ENCODE measurements at regions not wholly inside any gene's neighbourhood (a gene's known extent, or its start where the extent isn't known, plus 50 kb on each side); places are given as distances from the start of the nearest gene placed in this dataset.

DNA sequence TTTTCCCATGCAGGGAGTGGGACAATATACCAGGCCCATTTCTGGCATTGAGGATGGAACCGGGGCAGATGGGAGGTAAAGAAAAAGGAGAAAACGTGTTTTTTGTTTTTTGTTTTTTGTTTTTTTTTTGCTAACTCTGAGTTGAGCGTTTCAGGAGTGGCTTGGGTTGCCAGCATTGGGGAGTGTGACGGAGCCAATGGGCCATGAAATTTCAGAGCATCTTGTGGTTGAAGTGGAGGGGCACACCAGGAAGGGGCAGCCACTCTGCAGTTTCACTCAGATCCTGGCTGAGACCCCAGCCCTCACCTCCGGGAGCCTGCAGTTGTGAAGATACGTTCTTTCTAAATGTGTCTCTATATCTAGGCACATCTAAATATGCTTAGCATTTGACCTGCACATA is 240.5 kb downstream of the TLE3 start:
- Histone ChIP-seq H2BK120ac (ENCODE audit: low read depth, low read length) (no peak overlapping the region), H2AFZ (ENCODE audit: low read depth, low read length) (no peak overlapping the region), H2BK5ac (ENCODE audit: low read depth, low read length, poor library complexity, severe bottlenecking) (no peak overlapping the region), H3K27me3 (ENCODE audit: control insufficient read depth in 1 of 2, insufficient read depth in 1 of 2, low read length in 2 of 2) (peaks cover 0 to 29% of the 10 kb centered on the region in 2 experiments), H3K9me3 (ENCODE audit: control insufficient read depth, low read length) (no peaks in the 10 kb centered on the region), H3K4me1 (ENCODE audit: control insufficient read depth, insufficient read depth, low read depth, low read length) (peaks cover 33% of the 10 kb centered on the region), H3K18ac (ENCODE audit: low read depth in 1 of 2, low read length in 2 of 2) (no peak overlapping the region), H4K91ac (ENCODE audit: low read length) (no peak overlapping the region), H3K27ac (ENCODE audit: low read length, poor library complexity, severe bottlenecking) (no peak overlapping the region), H3K9ac (ENCODE audit: low read length) (no peak overlapping the region), H2BK12ac (ENCODE audit: low read length in 2 of 2) (peak overlapping the region in 1 of 2 experiments; percentile 69), H2BK15ac (ENCODE audit: low read depth, poor library complexity, severe bottlenecking) (peak overlapping the region; percentile 60), H3K4ac (ENCODE audit: low read depth in 1 of 2, low read length in 2 of 2) (no peak overlapping the region), H3K4me3 (ENCODE audit: insufficient read depth in 1 of 2, low read depth in 1 of 2, low read length in 2 of 2) (no peak overlapping the region), H4K8ac (ENCODE audit: low read length) (no peak overlapping the region), H3K14ac (ENCODE audit: low read length in 2 of 2) (no peak overlapping the region), H3K23ac (ENCODE audit: low read length in 2 of 2) (no peak overlapping the region), H3K79me1 (replicated peaks; ENCODE audit: low read length, poor library complexity, severe bottlenecking) (no peaks in the 10 kb centered on the region), H3K36me3 (ENCODE audit: control insufficient read depth in 1 of 2, insufficient read depth in 2 of 2, low read depth in 1 of 2, low read length in 2 of 2) (no peaks in the 10 kb centered on the region), H2AK5ac (ENCODE audit: low read length, severe bottlenecking) (no peak overlapping the region), H3K4me2 (ENCODE audit: low read length, poor library complexity, severe bottlenecking) (no peak overlapping the region)
- 79% methylated on average over 6 of the region's 6 CpGs for WGBS
- DNase-seq: no peak

DNA sequence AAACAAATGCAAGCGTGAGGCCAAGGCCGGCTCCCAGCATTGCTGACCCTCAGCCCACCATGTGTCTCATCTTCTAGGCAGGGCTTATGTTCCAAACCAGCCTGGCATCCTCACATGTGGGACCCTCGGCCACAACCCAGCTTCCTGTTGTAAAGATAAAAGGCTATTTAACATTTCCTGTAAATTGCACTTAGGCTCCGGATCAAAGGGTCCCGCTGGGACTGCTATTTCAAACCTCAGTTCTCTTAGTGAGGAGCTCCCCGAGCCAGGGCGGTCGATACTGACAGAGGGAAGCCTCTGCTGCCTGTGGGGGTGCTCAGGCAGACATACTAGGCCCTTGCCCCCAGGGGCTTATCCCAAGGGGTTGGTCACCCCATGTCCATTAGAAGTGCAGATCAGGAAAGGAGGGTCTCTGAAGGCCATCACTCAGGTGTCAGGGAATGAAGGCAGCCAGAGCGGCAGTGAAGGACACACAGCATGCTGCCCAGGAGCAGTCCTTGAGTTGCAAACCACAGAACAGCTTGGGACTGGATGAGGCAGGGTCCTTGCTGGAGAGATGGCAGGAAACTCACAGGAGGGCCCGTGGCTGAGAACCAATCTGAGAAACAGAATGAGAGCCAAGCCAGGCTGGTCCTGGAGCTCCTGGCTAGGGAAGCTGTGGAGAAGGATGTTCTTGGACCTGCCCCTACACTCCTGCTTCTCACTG is 239.9 kb downstream of the TLE3 start:
- H3K9ac ChIP-seq (ENCODE audit: low read length): no peak overlapping the region
- peak; percentile 22 for DNase-seq
- H3K79me1 ChIP-seq (replicated peaks; ENCODE audit: low read length, poor library complexity, severe bottlenecking): no peaks in the 10 kb centered on the region
- H2BK120ac ChIP-seq (ENCODE audit: low read depth, low read length): peak overlapping the region; percentile 74
- no peak overlapping the region for H3K4me2 ChIP-seq (ENCODE audit: low read length, poor library complexity, severe bottlenecking)
- H4K91ac ChIP-seq (ENCODE audit: low read length): peak overlapping the region; percentile 95
- no peak overlapping the region for H2BK5ac ChIP-seq (ENCODE audit: low read depth, low read length, poor library complexity, severe bottlenecking)
- peak overlapping the region in 1 of 2 experiments; percentile 7 for H3K14ac ChIP-seq (ENCODE audit: low read length in 2 of 2)
- H3K18ac ChIP-seq (ENCODE audit: low read depth in 1 of 2, low read length in 2 of 2): peak overlapping the region; percentile 72 to 93
- no peaks in the 10 kb centered on the region for H3K36me3 ChIP-seq (ENCODE audit: control insufficient read depth in 1 of 2, insufficient read depth in 2 of 2, low read depth in 1 of 2, low read length in 2 of 2)
- H2AFZ ChIP-seq (ENCODE audit: low read depth, low read length): no peak overlapping the region
- no peaks in the 10 kb centered on the region for H3K9me3 ChIP-seq (ENCODE audit: control insufficient read depth, low read length)
- peak overlapping the region; percentile 33 to 91 for H3K4ac ChIP-seq (ENCODE audit: low read depth in 1 of 2, low read length in 2 of 2)
- 22% methylated on average over 10 of the region's 10 CpGs for WGBS
- peaks cover 31% of the 10 kb centered on the region for H3K4me1 ChIP-seq (ENCODE audit: control insufficient read depth, insufficient read depth, low read depth, low read length)
- peaks cover 0 to 33% of the 10 kb centered on the region in 2 experiments for H3K27me3 ChIP-seq (ENCODE audit: control insufficient read depth in 1 of 2, insufficient read depth in 1 of 2, low read length in 2 of 2)
- peak overlapping the region; percentile 52 for H4K8ac ChIP-seq (ENCODE audit: low read length)
- no peak overlapping the region for H2BK15ac ChIP-seq (ENCODE audit: low read depth, poor library complexity, severe bottlenecking)
- H3K23ac ChIP-seq (ENCODE audit: low read length in 2 of 2): no peak overlapping the region
- H2BK12ac ChIP-seq (ENCODE audit: low read length in 2 of 2): peak overlapping the region; percentile 60 to 81
- no peak overlapping the region for H3K27ac ChIP-seq (ENCODE audit: low read length, poor library complexity, severe bottlenecking)
- H2AK5ac ChIP-seq (ENCODE audit: low read length, severe bottlenecking): no peak overlapping the region
- H3K4me3 ChIP-seq (ENCODE audit: insufficient read depth in 1 of 2, low read depth in 1 of 2, low read length in 2 of 2): no peak overlapping the region

GRCh38 chr15:69858456-69858855 is 239.3 kb downstream of the TLE3 start:
- no peaks in the 10 kb centered on the region for H3K79me1 ChIP-seq (replicated peaks; ENCODE audit: low read length, poor library complexity, severe bottlenecking)
- H2BK15ac ChIP-seq (ENCODE audit: low read depth, poor library complexity, severe bottlenecking): no peak overlapping the region
- peak overlapping the region; percentile 52 for H4K8ac ChIP-seq (ENCODE audit: low read length)
- H3K27me3 ChIP-seq (ENCODE audit: control insufficient read depth in 1 of 2, insufficient read depth in 1 of 2, low read length in 2 of 2): peaks cover 0 to 38% of the 10 kb centered on the region in 2 experiments
- H3K18ac ChIP-seq (ENCODE audit: low read depth in 1 of 2, low read length in 2 of 2): peak overlapping the region; percentile 72 to 93
- H2BK120ac ChIP-seq (ENCODE audit: low read depth, low read length): peak overlapping the region; percentile 74
- H3K4me1 ChIP-seq (ENCODE audit: control insufficient read depth, insufficient read depth, low read depth, low read length): peaks cover 25% of the 10 kb centered on the region
- no peak for DNase-seq
- H2AFZ ChIP-seq (ENCODE audit: low read depth, low read length): no peak overlapping the region
- peak overlapping the region; percentile 60 to 81 for H2BK12ac ChIP-seq (ENCODE audit: low read length in 2 of 2)
- H2AK5ac ChIP-seq (ENCODE audit: low read length, severe bottlenecking): no peak overlapping the region
- no peaks in the 10 kb centered on the region for H3K9me3 ChIP-seq (ENCODE audit: control insufficient read depth, low read length)
- no peak overlapping the region for H3K14ac ChIP-seq (ENCODE audit: low read length in 2 of 2)
- no peak overlapping the region for H3K9ac ChIP-seq (ENCODE audit: low read length)
- 97% methylated on average over 4 of the region's 5 CpGs for WGBS
- H4K91ac ChIP-seq (ENCODE audit: low read length): peak overlapping the region; percentile 95
- H3K4me2 ChIP-seq (ENCODE audit: low read length, poor library complexity, severe bottlenecking): no peak overlapping the region
- no peak overlapping the region for H3K27ac ChIP-seq (ENCODE audit: low read length, poor library complexity, severe bottlenecking)
- no peaks in the 10 kb centered on the region for H3K36me3 ChIP-seq (ENCODE audit: control insufficient read depth in 1 of 2, insufficient read depth in 2 of 2, low read depth in 1 of 2, low read length in 2 of 2)
- H3K4ac ChIP-seq (ENCODE audit: low read depth in 1 of 2, low read length in 2 of 2): peak overlapping the region in 1 of 2 experiments; percentile 91
- H3K4me3 ChIP-seq (ENCODE audit: insufficient read depth in 1 of 2, low read depth in 1 of 2, low read length in 2 of 2): no peak overlapping the region
- no peak overlapping the region for H2BK5ac ChIP-seq (ENCODE audit: low read depth, low read length, poor library complexity, severe bottlenecking)
- H3K23ac ChIP-seq (ENCODE audit: low read length in 2 of 2): no peak overlapping the region

- Histone ChIP-seq H3K9me3 (ENCODE audit: control insufficient read depth, low read length) (no peaks in the 10 kb centered on the region), H4K91ac (ENCODE audit: low read length) (no peak overlapping the region)
- WGBS: 100% methylated on average over 1 of the region's 5 CpGs
These were observed 237.9 kb downstream of the TLE3 start for GRCh38 chr15:69859866-69860265.

More at GRCh38 chr15:69859866-69860265, 237.9 kb downstream of the TLE3 start:
- Histone ChIP-seq H3K36me3 (ENCODE audit: control insufficient read depth in 1 of 2, insufficient read depth in 2 of 2, low read depth in 1 of 2, low read length in 2 of 2) (no peaks in the 10 kb centered on the region), H3K79me1 (replicated peaks; ENCODE audit: low read length, poor library complexity, severe bottlenecking) (no peaks in the 10 kb centered on the region), H3K18ac (ENCODE audit: low read depth in 1 of 2, low read length in 2 of 2) (peak overlapping the region in 1 of 2 experiments; percentile 80), H2BK15ac (ENCODE audit: low read depth, poor library complexity, severe bottlenecking) (peak overlapping the region; percentile 52), H3K4me2 (ENCODE audit: low read length, poor library complexity, severe bottlenecking) (no peak overlapping the region), H3K4me1 (ENCODE audit: control insufficient read depth, insufficient read depth, low read depth, low read length) (peaks cover 21% of the 10 kb centered on the region), H3K9ac (ENCODE audit: low read length) (no peak overlapping the region), H2AK5ac (ENCODE audit: low read length, severe bottlenecking) (no peak overlapping the region), H3K27me3 (ENCODE audit: control insufficient read depth in 1 of 2, insufficient read depth in 1 of 2, low read length in 2 of 2) (peaks cover 0 to 39% of the 10 kb centered on the region in 2 experiments), H3K4ac (ENCODE audit: low read depth in 1 of 2, low read length in 2 of 2) (no peak overlapping the region), H3K23ac (ENCODE audit: low read length in 2 of 2) (no peak overlapping the region), H4K8ac (ENCODE audit: low read length) (no peak overlapping the region), H2BK12ac (ENCODE audit: low read length in 2 of 2) (peak overlapping the region in 1 of 2 experiments; percentile 96), H2BK120ac (ENCODE audit: low read depth, low read length) (no peak overlapping the region), H3K27ac (ENCODE audit: low read length, poor library complexity, severe bottlenecking) (no peak overlapping the region), H2AFZ (ENCODE audit: low read depth, low read length) (no peak overlapping the region), H2BK5ac (ENCODE audit: low read depth, low read length, poor library complexity, severe bottlenecking) (no peak overlapping the region), H3K4me3 (ENCODE audit: insufficient read depth in 1 of 2, low read depth in 1 of 2, low read length in 2 of 2) (no peak overlapping the region), H3K14ac (ENCODE audit: low read length in 2 of 2) (peak overlapping the region in 1 of 2 experiments; percentile 55)
- no peak for DNase-seq
